ENCODE measurements at regions not wholly inside any gene's neighbourhood (a gene's known extent, or its start where the extent isn't known, plus 50 kb on each side); places are given as distances from the start of the nearest gene placed in this dataset.

GRCh38 chr12:98229540-98229924 lies 285.9 kb upstream of the TMPO start:
- DNase-seq (ENCODE audit: low spot score) = no peak
- in situ Hi-C loops (cut with MboI; ENCODE audit: low pct_unique_long_range_greater_than_20kb, low sequenced_read_pairs, unreplicated experiment) = no loop called here
- no peak for TF ChIP-seq CTCF (IDR thresholded peaks at IDR 0.05; ENCODE audit: extremely low read depth, insufficient read depth, missing control alignments)

GRCh38 chr12:98232753-98233390 lies 282.5 kb upstream of the TMPO start:
- in situ Hi-C loops (cut with MboI; ENCODE audit: low pct_unique_long_range_greater_than_20kb, low sequenced_read_pairs, unreplicated experiment) = no loop called here
- DNase-seq (ENCODE audit: low spot score) = no peak
- no peak for TF ChIP-seq CTCF (IDR thresholded peaks at IDR 0.05; ENCODE audit: extremely low read depth, insufficient read depth, missing control alignments)

- no peak for TF ChIP-seq CTCF (IDR thresholded peaks at IDR 0.05; ENCODE audit: extremely low read depth, insufficient read depth, missing control alignments)
- in situ Hi-C loops (cut with MboI; ENCODE audit: low pct_unique_long_range_greater_than_20kb, low sequenced_read_pairs, unreplicated experiment) = no loop called here
- DNase-seq (ENCODE audit: low spot score) = no peak
Measured at GRCh38 chr12:98235301-98235700, 280.1 kb upstream of the TMPO start.

- in situ Hi-C loops (cut with MboI; ENCODE audit: low pct_unique_long_range_greater_than_20kb, low sequenced_read_pairs, unreplicated experiment) = no loop called here
- no peak for DNase-seq (ENCODE audit: low spot score)
- no peak for TF ChIP-seq CTCF (IDR thresholded peaks at IDR 0.05; ENCODE audit: extremely low read depth, insufficient read depth, missing control alignments)
Measured at GRCh38 chr12:98238515-98239130, 276.8 kb upstream of the TMPO start.

- in situ Hi-C loops (cut with MboI; ENCODE audit: low pct_unique_long_range_greater_than_20kb, low sequenced_read_pairs, unreplicated experiment) = no loop called here
- TF ChIP-seq CTCF (IDR thresholded peaks at IDR 0.05; ENCODE audit: extremely low read depth, insufficient read depth, missing control alignments) = no peak
- no peak for DNase-seq (ENCODE audit: low spot score)
Measured at GRCh38 chr12:98243190-98243589, 272.2 kb upstream of the TMPO start.

- no peak for DNase-seq (ENCODE audit: low spot score)
- TF ChIP-seq CTCF (IDR thresholded peaks at IDR 0.05; ENCODE audit: extremely low read depth, insufficient read depth, missing control alignments) = no peak
- in situ Hi-C loops (cut with MboI; ENCODE audit: low pct_unique_long_range_greater_than_20kb, low sequenced_read_pairs, unreplicated experiment) = no loop called here
Measured at GRCh38 chr12:98244136-98244535, 271.3 kb upstream of the TMPO start.

All from GM13977 (cell line).